Dendritic cell treated with granulocyte-macrophage colony-stimulating factor and Interleukin-4, amounts not matched to agents 40 ng/mL and 50 ng/mL, for 4 days (primary cell): ENCODE measurements at regions not wholly inside any gene's neighbourhood (a gene's known extent, or its start where the extent isn't known, plus 50 kb on each side); places are given as distances from the start of the nearest gene placed in this dataset.
"Not testable (repeated sequence)": the region's sequence is repeated elsewhere in the genome, so short reads cannot be mapped to it uniquely, and the experiment has no call there.

Experiments
- H3K27ac Mint-ChIP-seq: one replicate; pipeline ENCODE4 v1.8.0; 2022; ENCODE audit warnings: mild to moderate bottlenecking, mixed read lengths
- H3K27me3 Mint-ChIP-seq: one replicate; pipeline ENCODE4 v1.8.0; 2022; ENCODE audit warnings: mild to moderate bottlenecking, mixed read lengths
- H3K36me3 Mint-ChIP-seq: one replicate; pipeline ENCODE4 v1.8.0; 2022; ENCODE audit warnings: low read depth, mixed read lengths
- H3K4me1 Mint-ChIP-seq: one replicate; pipeline ENCODE4 v1.8.0; 2022; ENCODE audit warnings: low read depth, mixed read lengths
- H3K4me3 Mint-ChIP-seq: one replicate; pipeline ENCODE4 v1.8.0; 2022; ENCODE audit warnings: mild to moderate bottlenecking, moderate library complexity, mixed read lengths
- H3K9me3 Mint-ChIP-seq: one replicate; pipeline ENCODE4 v1.8.0; 2022; ENCODE audit warnings: mixed read lengths
- intact Hi-C: fragments of 100-400 bp; cut with micrococcal nuclease; formaldehyde crosslinking; loops from one replicate; pipeline ENCODE4 v1.15.0; 2022

GRCh38 chr10:30560326-30560725, 69.2 kb downstream of the LYZL2 start:
- H3K27ac Mint-ChIP-seq: no peak overlapping the region
- no peaks in the 10 kb centered on the region for H3K9me3 Mint-ChIP-seq
- no peak overlapping the region for H3K4me3 Mint-ChIP-seq
- no peaks in the 10 kb centered on the region for H3K36me3 Mint-ChIP-seq
- peaks cover 38% of the 10 kb centered on the region for H3K4me1 Mint-ChIP-seq
- H3K27me3 Mint-ChIP-seq: no peaks in the 10 kb centered on the region
- intact Hi-C loops: no loop called here

GRCh38 chr10:30559180-30559579, 70.4 kb downstream of the LYZL2 start:
- Mint-ChIP-seq H3K9me3 (no peaks in the 10 kb centered on the region), H3K4me1 (peaks cover 41% of the 10 kb centered on the region), H3K27me3 (no peaks in the 10 kb centered on the region), H3K36me3 (no peaks in the 10 kb centered on the region), H3K27ac (peak overlapping the region; percentile 55), H3K4me3 (no peak overlapping the region)
- intact Hi-C loops: no loop called here

GRCh38 chr10:30558411-30558810, 71.1 kb downstream of the LYZL2 start:
- peaks cover 49% of the 10 kb centered on the region for H3K4me1 Mint-ChIP-seq
- H3K4me3 Mint-ChIP-seq: no peak overlapping the region
- H3K27me3 Mint-ChIP-seq: no peaks in the 10 kb centered on the region
- H3K36me3 Mint-ChIP-seq: peaks cover 5% of the 10 kb centered on the region
- peak overlapping the region; percentile 92 for H3K27ac Mint-ChIP-seq
- intact Hi-C loops: no loop called here
- peaks cover 6% of the 10 kb centered on the region for H3K9me3 Mint-ChIP-seq

GRCh38 chr10:30557884-30558283, 71.7 kb downstream of the LYZL2 start:
- H3K4me3 Mint-ChIP-seq: peak overlapping the region; percentile 21
- H3K27me3 Mint-ChIP-seq: no peaks in the 10 kb centered on the region
- peaks cover 9% of the 10 kb centered on the region for H3K9me3 Mint-ChIP-seq
- H3K36me3 Mint-ChIP-seq: peaks cover 6% of the 10 kb centered on the region
- peaks cover 54% of the 10 kb centered on the region for H3K4me1 Mint-ChIP-seq
- peak overlapping the region; percentile 92 for H3K27ac Mint-ChIP-seq
- intact Hi-C loops: no loop called here

- Mint-ChIP-seq H3K9me3 (peaks cover 9% of the 10 kb centered on the region), H3K27me3 (no peaks in the 10 kb centered on the region), H3K36me3 (peaks cover 6% of the 10 kb centered on the region), H3K4me3 (no peak overlapping the region), H3K4me1 (peaks cover 66% of the 10 kb centered on the region), H3K27ac (peak overlapping the region; percentile 97)
- intact Hi-C loops: no loop called here
Measured at GRCh38 chr10:30556189-30556588, 73.4 kb downstream of the LYZL2 start.

GRCh38 chr10:30555465-30555864, 74.1 kb downstream of the LYZL2 start:
- intact Hi-C loops: no loop called here
- Mint-ChIP-seq H3K9me3 (peaks cover 9% of the 10 kb centered on the region), H3K27ac (peak overlapping the region; percentile 97), H3K4me3 (no peak overlapping the region), H3K4me1 (peaks cover 67% of the 10 kb centered on the region), H3K36me3 (peaks cover 6% of the 10 kb centered on the region), H3K27me3 (no peaks in the 10 kb centered on the region)

GRCh38 chr10:30554440-30554825, 75.1 kb downstream of the LYZL2 start:
- intact Hi-C loops: no loop called here
- Mint-ChIP-seq H3K4me3 (peak overlapping the region; percentile 35), H3K27me3 (no peaks in the 10 kb centered on the region), H3K4me1 (peaks cover 65% of the 10 kb centered on the region), H3K36me3 (peaks cover 6% of the 10 kb centered on the region), H3K27ac (peak overlapping the region; percentile 97), H3K9me3 (peaks cover 9% of the 10 kb centered on the region)

- Mint-ChIP-seq H3K4me1 (peaks cover 65% of the 10 kb centered on the region), H3K27ac (peak overlapping the region; percentile 97), H3K27me3 (no peaks in the 10 kb centered on the region), H3K9me3 (peaks cover 9% of the 10 kb centered on the region), H3K36me3 (peaks cover 6% of the 10 kb centered on the region), H3K4me3 (peak overlapping the region; percentile 35)
- intact Hi-C loops: no loop called here
Measured at GRCh38 chr10:30553626-30554439, 75.7 kb downstream of the LYZL2 start.

GRCh38 chr10:30553018-30553625, 76.4 kb downstream of the LYZL2 start:
- Mint-ChIP-seq H3K27me3 (no peaks in the 10 kb centered on the region), H3K36me3 (peaks cover 6% of the 10 kb centered on the region), H3K9me3 (peaks cover 9% of the 10 kb centered on the region), H3K27ac (peak overlapping the region; percentile 97), H3K4me1 (peaks cover 67% of the 10 kb centered on the region), H3K4me3 (no peak overlapping the region)
- intact Hi-C loops: no loop called here

GRCh38 chr10:30550967-30551815, 78.4 kb downstream of the LYZL2 start:
- Mint-ChIP-seq H3K4me1 (peaks cover 63% of the 10 kb centered on the region), H3K27me3 (no peaks in the 10 kb centered on the region), H3K4me3 (no peak overlapping the region), H3K36me3 (peaks cover 6% of the 10 kb centered on the region), H3K27ac (peak overlapping the region; percentile 21), H3K9me3 (peaks cover 9% of the 10 kb centered on the region)
- intact Hi-C loops: no loop called here

GRCh38 chr10:30549134-30549687, 80.3 kb downstream of the LYZL2 start:
- H3K4me3 Mint-ChIP-seq, intact Hi-C loops, H3K27me3 Mint-ChIP-seq, H3K9me3 Mint-ChIP-seq, H3K36me3 Mint-ChIP-seq: not testable (repeated sequence)
- H3K4me1 Mint-ChIP-seq: peaks cover 56% of the 10 kb centered on the region
- peak overlapping the region; percentile 71 for H3K27ac Mint-ChIP-seq

- intact Hi-C loops: no loop called here
- no peaks in the 10 kb centered on the region for H3K27me3 Mint-ChIP-seq
- H3K4me1 Mint-ChIP-seq: peaks cover 60% of the 10 kb centered on the region
Measured at GRCh38 chr10:30546511-30546910, 83.0 kb downstream of the LYZL2 start.

GRCh38 chr10:30542895-30543288, 86.7 kb downstream of the LYZL2 start:
- intact Hi-C loops: loop anchor here (5.0 kb wide), 1 partner anchor 39 kb away; no protein-coding TSS in a partner anchor
- no peaks in the 10 kb centered on the region for H3K27me3 Mint-ChIP-seq
- H3K36me3 Mint-ChIP-seq: no peaks in the 10 kb centered on the region
- no peak overlapping the region for H3K4me3 Mint-ChIP-seq
- H3K9me3 Mint-ChIP-seq: no peaks in the 10 kb centered on the region
- H3K4me1 Mint-ChIP-seq: peaks cover 63% of the 10 kb centered on the region
- H3K27ac Mint-ChIP-seq: peak overlapping the region; percentile 70

More at GRCh38 chr10:30546511-30546910, 83.0 kb downstream of the LYZL2 start:
- Mint-ChIP-seq H3K4me3 (no peak overlapping the region), H3K9me3 (no peaks in the 10 kb centered on the region), H3K27ac (no peak overlapping the region), H3K36me3 (no peaks in the 10 kb centered on the region)
